HG03064 (cell line): ENCODE measurements at regions not wholly inside any gene's neighbourhood (a gene's known extent, or its start where the extent isn't known, plus 50 kb on each side); places are given as distances from the start of the nearest gene placed in this dataset.
"Not testable (repeated sequence)": the region's sequence is repeated elsewhere in the genome, so short reads cannot be mapped to it uniquely, and the experiment has no call there.

Source experiments
- ATAC-seq: cut with Tn5 transposase; IDR thresholded peaks from one replicate; pipeline ENCODE4 v1.9.1; 2021; ENCODE audit warnings: low read depth; ENCODE audit not compliant: unreplicated experiment

DNA sequence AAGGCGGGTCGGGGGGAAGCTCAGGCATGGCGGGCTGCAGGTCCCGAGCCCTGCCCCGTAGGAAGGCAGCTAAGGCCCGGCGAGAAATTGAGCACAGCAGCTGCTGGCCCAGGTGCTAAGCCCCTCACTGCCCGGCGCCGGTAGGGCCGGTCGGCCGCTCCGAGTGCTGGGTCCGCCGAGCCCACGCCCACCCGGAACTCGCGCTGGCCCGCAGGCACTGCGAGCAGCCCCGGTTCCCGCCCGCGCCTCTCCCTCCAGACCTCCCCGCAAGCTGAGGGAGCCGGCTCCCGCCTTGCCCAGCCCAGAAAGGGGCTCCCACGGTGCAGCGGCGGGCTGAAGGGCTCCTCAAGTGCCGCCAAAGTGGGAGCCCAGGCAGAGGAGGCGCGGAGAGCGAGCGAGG, 209.9 kb downstream of the TRIB2 start:
- not testable (repeated sequence) for ATAC-seq

DNA sequence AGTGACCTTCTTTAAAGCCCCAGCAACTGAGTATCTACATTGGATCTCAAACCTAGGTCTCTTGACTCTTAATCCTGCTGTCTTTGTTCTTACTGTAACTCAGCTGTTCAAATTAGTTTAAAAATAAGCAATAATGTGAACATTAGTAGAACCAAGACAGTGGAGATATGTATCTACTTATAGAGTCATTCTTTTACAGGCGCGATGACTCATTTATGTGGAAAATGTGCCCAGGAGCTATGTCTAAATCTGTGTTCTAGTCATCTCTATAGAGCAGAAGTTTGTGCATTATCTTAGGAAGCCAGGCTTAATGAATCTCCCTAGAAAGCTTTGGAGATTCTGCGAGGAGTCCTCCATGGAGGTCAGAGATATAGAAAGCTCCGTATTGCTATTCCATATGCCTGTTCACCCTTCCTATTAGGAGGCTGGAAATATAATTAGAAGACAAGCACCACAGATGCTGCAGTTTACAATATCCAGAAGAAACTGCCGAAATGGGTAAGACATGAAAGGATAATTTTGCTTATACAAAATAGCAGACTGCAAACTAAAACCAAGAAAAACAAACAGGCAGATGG, 211.6 kb downstream of the TRIB2 start:
- ATAC-seq, result no peak

DNA sequence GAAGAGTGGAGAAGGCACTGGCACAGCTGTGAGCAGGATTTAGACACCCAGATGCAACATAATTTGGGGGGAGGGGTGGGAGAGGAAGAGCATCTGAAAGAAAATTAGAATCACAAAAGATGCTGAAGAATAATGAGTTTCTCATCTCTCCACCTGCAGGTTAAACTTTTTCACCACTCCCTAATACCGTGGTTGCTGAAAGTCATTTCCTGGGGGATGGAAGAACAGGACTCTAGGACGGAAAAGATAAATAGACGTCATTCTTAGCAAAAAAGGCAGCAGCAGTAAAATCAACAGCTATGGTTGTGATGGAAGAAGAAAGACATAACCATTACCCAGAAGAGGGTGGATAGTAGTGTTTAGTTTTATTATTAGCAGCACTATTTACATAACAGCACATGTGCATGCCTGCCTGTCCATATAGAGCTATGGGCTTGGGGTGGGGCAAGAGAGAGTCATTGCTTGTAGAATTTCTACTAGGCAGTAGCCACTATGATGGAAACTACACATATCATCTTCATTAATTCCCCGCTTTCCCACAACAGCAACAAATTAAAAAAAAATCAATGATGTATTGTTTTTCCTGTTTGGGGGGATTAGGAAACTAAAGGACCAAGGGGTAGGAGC, 212.2 kb downstream of the TRIB2 start:
- ATAC-seq, result no peak

DNA sequence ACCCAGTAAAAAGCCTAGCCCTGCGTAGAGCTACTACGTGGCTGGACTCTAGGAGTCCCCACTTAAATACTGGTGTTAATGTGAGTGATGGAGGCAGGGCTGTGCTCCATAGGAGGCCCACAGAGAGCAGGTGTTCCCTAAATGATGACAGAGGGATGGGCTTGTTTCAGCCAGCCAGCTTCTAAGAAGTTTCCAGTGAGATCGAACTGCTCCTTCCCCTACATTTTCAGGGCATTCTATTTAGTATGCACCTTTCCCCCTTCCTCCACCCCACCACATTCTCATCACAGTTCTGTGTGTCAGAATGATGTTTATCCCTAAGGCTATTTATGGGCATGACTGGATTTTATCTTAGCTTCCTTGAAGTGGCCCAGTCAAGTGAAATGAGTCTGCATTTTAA, 213.0 kb downstream of the TRIB2 start:
- no peak for ATAC-seq

DNA sequence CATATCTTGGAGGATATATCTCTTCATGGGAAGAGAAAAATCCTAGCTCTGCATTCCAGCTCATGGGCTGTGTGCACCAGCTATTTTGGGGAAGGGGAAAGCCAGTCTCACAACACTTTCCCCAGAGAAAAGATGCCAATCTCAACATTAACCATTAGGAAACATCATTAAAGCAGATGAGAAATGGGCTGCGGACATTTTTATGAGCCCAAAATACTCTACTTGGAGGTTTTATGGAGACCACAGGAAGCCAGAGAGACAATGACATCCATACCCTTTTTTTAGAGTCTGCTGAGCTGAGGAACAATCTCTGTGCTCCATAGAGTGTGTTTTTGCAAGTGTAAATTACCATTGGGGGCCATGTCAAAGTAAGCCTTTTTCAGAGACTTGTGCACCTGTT, 213.7 kb downstream of the TRIB2 start:
- no peak for ATAC-seq

DNA sequence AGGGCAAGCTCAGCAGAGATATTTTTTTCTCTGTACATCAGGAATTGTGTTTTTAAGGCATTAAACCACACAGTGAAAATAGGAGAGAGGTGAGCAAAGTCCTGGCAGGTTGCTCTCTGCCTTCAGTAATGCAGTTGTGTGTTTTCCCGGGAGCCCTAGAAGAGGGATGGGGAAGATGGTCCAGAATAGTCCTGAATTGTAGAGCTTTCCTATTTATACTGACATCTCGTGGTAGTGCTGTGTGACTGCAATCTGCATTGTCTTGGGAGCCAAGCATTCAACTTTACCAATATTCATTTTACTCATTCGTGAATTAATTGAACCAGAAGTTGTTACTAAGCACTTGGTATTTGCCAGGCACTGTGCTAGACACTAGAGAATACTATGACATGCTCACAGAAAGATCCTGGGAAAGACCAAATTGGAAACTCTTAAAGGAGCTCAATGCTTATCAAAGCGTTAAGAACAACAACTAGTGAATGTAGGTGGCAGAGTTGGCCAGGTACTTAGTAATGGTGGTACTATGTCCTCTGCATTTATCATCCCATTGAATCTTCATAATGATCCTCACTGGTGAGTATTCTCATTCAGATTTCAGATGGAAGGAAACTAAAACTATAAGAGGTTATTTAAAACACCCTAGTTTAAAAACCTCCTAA, 214.6 kb downstream of the TRIB2 start:
- no peak for ATAC-seq

DNA sequence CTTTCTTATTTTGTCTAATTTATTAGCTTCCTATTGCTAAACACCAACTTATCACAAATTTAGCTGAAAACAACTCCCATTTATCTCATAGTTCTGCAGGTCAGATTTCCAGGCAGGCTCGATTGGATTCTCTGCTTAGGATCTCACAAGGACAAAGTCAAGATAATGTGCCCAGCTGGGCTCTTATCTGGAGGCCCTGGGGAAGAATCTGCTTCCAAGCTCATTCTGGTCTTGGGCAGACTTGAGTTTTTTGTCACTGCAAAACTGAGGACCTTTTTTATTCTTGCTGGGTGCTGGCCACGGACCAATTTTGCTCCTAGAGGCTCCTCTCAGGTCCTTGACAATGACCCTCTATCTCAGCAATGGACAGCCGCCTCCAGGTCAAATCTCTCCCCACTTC, 215.5 kb downstream of the TRIB2 start:
- ATAC-seq, result no peak

DNA sequence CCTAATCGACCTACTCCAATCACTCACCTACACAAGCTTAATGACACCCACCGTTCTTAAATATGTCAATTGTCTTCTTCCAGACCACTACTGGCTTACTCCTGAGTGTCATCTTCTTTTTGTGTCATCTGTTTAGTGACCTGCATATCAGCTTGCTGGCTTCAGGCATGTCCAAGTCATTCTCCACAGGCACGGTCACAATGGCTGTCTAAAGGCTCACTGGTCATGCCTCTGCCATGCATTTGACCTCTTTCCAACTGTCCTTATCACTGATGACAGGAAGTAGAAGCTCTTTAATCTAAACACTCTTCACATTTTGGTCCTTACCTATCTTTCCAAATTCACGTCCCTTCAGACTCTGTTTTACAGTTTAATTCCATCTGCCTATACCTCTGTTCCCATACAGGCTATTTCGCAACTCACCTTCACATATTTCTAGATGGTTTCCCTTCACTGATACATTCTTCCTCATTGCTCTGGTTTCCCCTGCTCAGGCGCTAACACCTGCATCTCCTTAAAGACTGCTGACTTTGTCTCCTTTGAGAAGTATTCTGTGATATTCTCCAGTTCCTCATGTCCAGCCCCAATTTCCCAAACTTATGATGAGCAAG, 217.5 kb downstream of the TRIB2 start:
- no peak for ATAC-seq

DNA sequence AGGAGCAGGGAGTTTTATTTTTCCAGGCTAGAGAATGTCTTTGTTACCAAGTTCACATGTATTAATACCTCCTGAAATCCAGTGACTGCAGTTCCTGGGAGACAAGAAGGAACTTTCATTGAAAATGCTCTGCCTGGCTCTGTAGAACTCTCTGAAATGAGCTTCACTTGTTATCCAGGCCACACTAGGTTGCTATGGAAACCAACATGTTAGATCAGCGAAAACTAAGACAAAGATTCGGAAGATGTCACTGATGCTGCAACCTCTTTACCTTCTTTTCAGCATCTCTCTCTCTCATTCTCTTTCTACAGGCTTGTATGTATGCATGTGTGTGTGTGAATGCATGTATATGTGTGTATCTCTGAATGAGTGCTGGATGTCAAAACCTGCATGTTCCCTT, 218.5 kb downstream of the TRIB2 start:
- ATAC-seq, result no peak

DNA sequence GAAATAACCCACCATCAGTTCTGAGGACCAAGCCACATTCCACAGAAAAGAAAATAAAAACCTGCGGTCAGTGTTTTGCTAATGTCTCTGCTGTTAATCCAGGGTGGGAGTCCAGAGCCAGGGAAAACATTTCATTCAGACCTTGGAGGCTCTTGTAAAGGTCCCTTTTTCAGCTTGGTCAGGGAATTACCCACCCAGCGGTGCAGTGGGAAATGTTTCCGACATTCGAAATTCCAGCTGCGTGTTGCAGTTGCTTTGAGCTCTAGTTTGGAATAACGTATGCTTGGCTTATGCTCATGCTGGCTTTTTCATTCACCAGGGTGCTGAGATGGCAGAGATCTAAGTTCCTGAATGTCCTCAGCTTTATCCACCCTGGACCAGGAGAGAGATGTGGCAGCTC, 219.1 kb downstream of the TRIB2 start:
- no peak for ATAC-seq

DNA sequence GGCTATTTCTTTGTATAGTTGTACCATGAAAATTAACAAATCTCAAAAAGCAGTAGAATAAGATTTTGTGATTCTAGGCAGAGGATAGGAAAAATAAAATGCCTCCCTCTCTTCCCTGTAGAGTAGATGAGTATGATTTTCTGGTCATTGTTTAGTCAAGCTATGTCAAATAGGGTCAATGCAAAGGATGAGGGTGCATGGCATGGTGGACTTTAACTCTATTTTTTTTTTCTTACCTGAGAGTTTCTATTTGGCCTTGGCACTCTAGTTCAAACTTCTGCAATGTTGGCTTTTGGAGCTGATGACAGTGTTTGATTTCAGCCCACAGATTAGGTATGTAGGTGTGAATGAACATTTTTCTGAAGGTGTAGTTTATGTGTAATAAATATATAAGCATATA, 224.5 kb downstream of the TRIB2 start:
- ATAC-seq, result no peak

DNA sequence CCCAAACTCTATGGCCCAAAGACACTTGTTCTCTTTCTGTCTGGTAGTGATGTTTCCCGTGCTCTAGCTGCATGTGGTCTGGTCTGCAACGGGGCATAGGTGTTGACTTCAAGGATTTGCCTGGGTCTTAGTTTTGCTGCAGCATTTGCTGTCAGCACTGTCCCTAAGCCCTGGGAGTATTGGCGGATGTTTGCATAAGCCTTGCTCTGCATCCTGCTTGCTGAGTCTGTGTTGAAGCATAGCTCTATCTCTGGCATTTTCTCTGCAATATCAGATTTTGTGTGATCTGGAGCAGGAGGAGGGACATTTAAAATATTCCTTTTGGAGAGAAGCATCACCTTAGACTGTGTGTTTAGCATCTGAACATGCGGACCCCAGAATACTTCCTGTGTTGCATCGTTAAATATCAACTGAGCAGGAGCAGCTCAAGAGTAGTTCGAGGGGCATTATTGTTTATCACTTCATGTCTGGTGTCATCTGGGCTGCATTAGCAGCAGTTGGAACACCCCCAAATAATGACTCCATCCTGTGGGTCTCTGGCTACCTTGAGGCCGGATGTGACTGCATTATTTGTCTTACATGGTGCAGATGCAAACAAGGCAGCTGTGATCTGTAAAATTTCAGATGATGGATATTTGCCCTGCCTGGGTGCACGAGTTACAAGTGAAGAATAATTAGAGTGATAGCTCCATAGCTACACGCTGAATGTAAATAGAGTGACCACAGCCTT, 231.7 kb downstream of the TRIB2 start:
- no peak for ATAC-seq

DNA sequence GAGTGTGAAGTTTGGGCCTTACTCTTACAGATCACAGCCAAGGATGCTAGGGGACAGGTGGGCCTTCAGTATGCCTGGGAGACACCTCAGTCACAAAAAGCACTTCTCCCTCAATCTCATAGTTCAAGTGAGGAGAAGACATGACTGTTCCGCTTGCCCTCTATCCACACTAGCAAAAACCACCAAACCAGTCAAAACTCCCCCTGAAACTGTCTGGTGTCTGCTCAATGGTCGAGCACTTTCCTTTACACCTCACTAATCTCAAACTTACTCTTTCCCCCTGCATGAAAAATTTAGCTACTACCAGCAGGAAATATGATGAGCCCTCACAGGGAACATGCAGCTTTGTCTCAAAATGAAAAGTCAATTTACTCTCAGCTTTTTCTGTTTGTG, 232.2 kb downstream of the TRIB2 start:
- ATAC-seq, result no peak

DNA sequence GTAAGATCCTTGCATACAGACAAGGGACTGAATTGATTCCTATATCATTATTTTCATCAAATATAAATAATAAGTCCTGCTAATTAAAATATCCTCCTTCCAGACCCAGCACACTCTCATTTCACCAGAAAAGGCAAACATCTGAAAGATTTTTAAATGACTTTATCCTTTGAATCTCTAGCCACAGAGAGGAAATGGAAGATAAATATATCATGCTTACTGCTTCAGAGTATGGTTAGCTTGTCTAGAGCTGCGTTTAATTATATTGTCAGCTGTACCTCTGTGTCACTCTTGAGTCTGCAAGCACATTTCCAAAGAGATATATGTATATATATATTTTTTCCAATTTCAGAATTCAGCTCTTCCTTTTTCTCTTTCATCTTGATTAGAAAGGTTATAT, 232.7 kb downstream of the TRIB2 start:
- no peak for ATAC-seq

DNA sequence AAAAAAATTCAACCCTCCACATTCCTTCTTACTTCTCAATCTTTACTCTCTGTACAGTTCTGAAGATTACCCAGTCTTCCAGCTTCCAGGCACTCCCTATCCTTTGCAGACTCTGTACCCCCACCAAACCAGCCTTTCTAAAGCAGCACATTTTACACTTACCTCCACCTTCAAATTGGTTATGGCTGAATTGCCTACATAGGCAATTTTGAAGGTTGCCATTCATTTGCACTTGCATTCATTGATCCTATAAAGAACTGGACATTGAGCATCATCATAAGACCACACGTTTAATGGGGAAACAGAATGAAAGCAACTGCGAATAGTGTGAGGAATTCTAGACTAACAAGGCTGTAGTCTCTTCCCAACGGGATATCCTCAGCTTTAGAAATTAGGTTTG, 233.4 kb downstream of the TRIB2 start:
- no peak for ATAC-seq

DNA sequence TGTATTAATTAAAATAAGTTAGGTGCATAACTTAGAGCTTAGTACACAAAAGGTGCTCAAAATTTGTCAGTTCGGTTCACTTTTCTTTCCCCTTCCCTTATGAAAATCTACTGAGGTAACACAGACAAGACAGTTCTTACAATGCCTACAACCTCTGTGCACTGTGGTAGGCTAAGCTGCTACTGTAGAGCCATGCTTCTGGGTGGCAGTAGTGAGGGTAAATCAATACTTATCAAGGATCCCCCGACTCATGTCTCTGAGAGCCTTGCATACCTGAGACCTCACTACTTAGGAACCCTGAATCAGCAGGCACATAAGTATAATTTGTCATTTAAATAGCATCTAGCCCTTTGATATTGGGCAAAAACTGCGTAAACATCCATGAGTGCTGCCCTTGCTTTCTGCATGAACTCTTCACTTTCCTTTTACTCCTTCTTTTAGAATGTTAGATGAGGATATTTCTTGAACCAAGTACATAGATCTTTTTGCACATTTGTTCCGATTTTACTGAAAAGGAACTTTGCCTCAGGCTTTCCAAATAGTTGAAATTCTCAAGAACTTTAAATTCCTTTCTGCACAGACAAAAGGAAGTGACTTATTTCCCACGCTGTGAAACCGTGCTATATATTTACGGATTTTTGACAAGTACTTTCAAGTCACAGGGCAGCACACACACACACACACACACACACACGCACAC, 234.4 kb downstream of the TRIB2 start:
- no peak for ATAC-seq

DNA sequence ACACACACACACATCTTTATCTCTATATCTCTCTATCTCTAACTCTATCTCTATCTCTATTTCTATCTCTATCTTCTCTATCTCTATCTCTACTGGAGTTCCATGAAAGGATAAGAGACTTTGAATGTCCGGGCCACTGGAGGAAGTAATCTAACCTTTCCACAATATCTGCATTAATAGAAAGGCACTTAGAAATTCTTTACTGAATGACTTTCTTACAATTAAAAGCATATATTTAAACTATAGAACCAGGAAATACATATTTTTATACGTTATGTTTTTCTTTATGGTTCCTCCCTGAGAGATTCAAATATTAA, 234.9 kb downstream of the TRIB2 start:
- no peak for ATAC-seq

DNA sequence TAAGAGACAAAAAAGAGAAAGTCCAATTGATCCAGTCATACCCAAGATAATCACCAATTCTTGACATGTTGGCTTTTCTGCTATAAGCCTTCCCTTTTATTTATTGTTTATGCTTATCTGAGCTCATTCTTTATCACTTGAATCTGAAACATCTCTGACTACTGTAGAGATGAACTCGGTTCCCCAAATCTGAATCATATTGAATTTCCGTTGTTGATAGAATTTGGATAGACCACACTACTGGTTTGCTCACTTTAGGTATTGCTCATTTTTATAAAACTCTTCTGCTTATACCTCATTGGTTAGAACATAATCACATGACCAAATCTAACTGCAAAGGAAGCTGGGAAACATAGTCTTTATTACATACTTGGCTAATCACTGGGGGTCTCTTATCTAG, 236.9 kb downstream of the TRIB2 start:
- no peak for ATAC-seq

DNA sequence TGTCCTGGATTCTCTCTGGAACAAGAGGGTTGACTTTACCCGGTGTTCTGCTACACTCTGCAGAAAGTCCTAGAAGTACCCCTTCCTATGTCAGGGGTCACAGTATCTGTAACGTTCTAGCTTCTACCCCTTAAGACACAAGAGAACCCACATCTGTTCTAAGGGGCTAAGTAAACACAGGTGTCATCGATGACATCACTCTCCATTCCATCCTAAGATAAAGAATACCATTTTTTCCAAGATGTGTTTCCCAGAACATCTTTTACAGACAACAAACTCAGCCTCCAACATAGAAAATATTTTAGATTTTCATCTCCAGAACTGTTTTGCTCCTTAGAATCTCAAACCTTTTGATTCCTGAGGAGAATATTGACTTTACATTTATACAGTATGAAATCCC, 239.1 kb downstream of the TRIB2 start:
- no peak for ATAC-seq

DNA sequence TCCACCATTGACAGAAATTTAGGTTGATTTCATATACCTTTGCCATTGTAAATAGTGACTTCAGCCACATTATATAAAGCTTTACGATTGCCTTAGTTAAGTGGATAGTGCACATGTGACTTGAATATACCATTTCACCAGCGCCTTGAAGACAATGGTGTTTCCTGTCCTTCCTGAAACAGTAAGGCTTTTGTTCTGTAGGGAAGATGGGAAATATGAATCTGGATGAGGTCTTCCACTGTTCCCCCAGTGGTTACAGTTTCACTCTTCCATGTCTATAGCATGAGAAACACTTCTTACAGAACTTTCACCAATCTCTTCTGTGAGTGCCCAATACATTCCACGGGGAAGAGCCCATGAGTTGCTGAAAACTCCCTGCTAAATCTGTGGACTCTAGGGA, 240.5 kb downstream of the TRIB2 start:
- ATAC-seq, result no peak

DNA sequence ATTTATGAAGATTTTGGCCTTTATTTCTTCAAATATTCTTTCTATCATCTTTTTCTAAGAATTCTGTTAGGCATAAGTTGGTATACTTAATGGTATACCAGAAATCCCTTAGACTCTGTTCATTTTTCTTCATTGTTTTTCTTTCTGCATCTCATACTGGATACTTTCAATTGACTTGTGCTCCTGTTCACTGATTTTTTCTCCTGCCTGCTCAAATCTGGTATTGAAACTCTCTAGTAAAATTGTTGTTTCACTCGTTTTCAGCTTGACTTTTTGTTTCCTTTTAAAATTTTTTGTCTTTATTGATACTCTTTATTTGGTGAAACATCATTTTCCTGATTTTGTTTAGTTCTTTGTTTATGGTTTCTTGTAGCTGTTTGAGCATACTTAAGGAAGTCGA, 243.2 kb downstream of the TRIB2 start:
- no peak for ATAC-seq
